NOMO-1 treated with dmso at 0.1 percent for 144 hours (cell line): ENCODE measurements at regions not wholly inside any gene's neighbourhood (a gene's known extent, or its start where the extent isn't known, plus 50 kb on each side); places are given as distances from the start of the nearest gene placed in this dataset.
"Not testable (repeated sequence)": the region's sequence is repeated elsewhere in the genome, so short reads cannot be mapped to it uniquely, and the experiment has no call there.

Experiments used
- DNase-seq: peaks from one replicate; lab custom pipeline; 2025; ENCODE audit not compliant: unreplicated experiment; lab: John Stamatoyannopoulos, UW

- no peak for DNase-seq
These were observed 318.6 kb downstream of the NAF1 start for GRCh38 chr4:162847945-162848549.

DNA sequence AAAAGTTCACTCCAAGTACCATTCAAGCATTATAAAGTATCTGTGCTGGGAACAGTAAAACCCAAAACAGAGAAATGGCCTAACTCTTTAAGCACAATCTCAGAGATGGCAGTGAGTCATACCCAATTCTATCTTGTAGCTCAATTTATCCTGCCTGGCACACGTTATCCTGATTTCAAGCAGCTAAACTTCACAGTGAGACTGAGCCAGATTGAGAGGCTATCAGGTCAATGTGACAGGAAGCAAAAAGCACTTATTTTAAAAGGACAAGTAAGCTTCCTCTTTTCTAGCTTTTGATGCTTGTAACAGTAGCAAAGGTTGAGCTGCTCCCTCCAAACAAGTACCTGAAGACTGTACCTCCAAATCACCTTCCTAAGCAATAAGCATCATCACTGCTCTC, 324.9 kb downstream of the NAF1 start:
- DNase-seq = peak; percentile 35

DNA sequence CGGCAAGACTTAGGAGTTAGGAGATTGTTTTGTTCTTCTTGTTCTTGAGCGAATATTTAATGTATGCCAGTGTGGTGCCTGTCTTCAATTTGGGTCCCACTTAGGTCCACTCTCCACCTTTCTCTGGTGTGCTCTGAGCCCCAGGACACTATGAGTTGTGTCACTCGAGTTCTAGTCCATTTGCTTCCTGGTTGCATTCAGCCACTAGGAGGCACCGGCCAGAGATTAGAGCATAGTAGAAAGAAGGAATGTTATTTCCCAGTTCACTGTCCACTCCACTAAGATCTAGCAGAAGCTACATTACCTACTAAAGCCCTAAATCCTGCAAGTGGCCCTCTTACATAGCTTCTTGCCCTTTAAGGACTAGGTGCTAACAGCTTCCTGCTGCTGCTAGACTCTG, 326.9 kb downstream of the NAF1 start:
- DNase-seq = no peak

GRCh38 chr4:162838671-162839070, 328.0 kb downstream of the NAF1 start:
- no peak for DNase-seq

DNA sequence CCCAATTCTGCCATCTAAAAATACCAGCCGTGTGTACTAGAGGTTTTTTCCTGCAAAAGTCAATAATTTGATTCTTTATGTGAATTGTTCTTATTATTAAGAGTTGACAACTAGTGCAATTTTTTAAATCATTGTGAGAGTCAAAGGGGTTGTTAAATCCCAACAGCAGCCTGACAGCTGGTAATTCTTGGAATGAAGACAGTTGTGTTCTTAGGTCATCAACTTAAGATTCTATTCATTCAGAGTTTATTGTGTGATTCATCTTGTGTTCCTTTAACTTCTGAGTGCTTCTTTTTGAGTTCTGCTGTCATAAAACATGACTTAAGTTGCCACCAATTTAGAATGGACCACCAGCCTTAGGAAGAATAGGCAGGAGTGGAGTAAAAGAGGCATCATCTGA, 329.0 kb downstream of the NAF1 start:
- DNase-seq = no peak

- no peak for DNase-seq
These were observed 329.4 kb downstream of the NAF1 start for GRCh38 chr4:162837241-162837640.

GRCh38 chr4:162836773-162837172, 329.9 kb downstream of the NAF1 start:
- DNase-seq = no peak

DNA sequence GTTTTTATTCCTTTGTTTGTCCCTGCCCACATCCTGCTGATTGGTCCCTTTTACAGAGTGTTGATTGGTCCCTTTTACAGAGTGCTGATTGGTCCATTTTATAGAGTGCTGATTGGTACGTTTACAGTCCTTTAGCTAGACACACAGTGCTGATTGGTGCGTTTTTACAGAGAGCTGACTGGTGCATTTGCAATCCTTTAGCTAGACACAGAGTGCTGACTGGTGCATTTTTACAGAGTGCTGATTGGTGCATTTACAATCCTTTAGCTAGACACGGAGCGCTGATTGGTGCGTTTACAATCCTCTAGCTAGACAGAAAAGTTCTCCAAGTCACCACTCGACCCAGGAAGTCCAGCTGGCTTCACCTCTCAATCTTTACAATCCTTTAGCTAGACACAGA, 330.4 kb downstream of the NAF1 start:
- DNase-seq = not testable (repeated sequence)

- no peak for DNase-seq
These were observed 335.8 kb downstream of the NAF1 start for GRCh38 chr4:162830899-162831298.

DNA sequence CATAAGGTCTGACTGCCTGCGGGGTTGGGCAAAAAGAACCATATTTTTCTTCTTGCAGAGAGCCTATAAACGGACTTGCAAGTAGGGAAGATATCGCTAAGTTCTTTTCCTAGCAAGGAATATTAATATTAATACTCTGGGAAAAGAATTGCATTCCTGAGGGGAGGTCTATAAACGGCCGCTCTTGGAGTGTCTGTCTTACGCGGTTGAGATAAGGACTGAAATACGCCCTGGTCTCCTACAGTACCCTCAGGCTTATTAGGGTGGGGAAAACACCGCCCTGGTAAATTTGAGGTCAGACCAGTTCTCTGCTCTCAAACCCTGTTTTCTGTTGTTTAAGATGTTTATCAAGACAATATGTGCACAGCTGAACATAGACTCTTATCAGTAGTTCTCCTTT, 349.3 kb downstream of the NAF1 start:
- DNase-seq = not testable (repeated sequence)

DNA sequence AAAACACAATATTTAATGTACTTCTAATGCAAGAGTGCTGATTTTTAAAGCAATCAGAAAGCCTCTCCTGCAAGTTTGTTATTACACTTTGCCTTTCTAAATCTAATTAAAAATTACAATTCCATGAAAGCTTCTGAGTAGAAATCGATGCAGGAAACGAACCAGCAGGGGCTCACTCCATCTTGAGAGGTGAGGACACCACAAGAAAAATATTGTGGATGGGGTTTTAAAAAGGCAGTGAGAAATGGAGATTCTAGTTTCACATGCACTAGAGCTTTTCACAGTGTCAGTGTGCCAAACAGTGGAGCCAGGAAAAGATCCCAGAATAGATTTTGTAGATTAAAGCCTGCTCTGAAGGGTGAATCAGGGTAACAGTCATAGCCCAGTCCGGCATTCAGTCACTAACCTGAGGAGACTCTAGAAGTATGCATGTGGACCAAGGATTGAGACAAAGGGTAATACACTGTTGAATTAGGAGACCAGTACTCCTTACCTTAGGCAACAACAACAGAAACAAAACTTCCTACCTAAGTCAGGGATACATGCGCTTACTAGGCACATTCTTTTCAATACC, 362.3 kb downstream of the NAF1 start:
- no peak for DNase-seq

DNA sequence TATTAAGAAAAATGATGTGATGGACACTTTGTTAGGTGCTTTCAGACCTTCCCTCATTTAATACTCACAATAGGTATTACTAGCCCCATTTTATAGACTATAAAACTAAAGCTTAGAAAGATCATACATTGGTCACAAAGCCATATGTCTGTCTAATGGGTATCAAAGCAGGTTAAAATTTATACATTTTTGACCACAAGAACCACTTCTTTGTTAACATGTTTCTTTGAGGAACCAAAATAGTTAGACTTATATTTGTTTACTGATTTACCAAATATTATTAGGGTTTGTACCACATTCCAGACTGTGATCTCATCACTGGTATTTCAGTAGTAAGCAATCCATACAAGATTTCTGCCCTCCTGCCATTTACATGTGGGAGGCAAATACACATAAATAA, 363.3 kb downstream of the NAF1 start:
- DNase-seq = no peak

DNA sequence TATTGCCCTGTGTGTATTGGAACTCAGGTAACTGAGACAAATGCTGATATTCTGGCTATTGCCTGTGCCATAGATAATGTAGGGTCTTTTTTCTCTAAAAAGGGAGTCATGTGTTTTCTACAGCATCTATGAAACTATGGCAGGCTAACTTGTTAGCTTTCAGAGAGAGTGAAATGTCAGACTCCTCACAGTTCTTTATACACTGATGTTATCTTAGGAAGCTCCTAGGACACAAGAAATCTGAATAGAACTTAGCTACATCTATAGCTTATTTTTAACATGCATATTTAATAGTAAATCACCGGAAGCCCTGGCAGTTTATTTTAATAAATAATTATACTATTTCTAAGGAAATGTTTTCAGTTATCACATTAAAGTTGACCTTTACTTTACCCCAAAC, 369.6 kb downstream of the NAF1 start:
- no peak for DNase-seq

DNA sequence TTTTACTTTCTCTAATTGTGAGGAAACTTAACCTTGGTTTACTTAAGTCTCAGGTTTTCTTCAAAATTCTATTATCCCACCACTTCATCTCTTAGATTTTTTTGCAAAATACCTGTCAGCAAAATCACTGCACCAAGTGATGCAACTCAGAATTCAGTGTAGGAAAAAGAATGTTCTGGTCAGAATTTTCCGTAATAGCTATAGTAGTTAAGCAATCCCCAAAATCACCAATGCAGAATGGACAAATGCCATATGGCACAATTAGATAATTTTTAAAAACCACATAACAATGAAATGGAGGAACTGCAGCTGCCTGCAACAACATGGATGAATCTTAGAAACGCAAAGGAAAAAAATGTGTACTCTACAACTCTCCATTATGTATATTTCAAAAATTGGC, 373.1 kb downstream of the NAF1 start:
- DNase-seq = no peak

- no peak for DNase-seq
These were observed 373.7 kb downstream of the NAF1 start for GRCh38 chr4:162793004-162793403.

- no peak for DNase-seq
These were observed 375.5 kb downstream of the NAF1 start for GRCh38 chr4:162791226-162791625.

- no peak for DNase-seq
These were observed 379.6 kb downstream of the NAF1 start for GRCh38 chr4:162787120-162787519.

DNA sequence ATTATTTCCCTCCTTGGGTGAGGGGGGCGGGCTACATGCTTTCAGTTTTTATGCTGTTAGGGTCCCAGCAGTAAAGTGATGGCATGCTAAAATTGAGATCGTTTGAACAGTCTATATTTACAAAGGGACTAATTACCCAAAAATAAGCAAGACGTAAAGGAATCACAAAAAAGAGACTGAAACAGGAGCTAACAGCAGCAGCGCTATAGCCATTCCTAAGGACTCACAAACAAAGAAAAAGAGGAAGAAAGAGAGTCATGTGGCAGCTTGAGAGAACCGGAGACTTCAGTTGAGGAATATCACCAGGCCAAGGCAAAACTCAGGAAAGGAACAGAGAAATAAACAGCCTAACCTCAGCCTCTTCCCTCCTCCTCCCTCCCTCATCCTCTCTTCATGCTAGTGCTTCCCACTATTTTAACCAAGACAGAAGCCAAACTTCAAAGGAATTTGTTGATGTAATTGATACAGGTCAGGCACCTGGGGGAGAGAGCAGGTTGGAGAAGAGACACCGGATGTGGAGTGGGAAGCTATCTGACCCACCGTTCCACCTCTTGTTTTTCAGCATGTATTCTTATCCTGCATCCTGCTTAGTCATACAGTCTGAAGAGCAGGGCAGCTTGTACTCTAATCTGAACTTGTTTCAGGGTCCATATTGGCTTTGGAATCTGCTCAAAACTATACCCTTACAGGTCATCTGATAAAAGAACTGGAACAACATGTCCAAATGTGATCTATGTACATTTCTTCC, 383.7 kb downstream of the NAF1 start:
- DNase-seq = no peak

DNA sequence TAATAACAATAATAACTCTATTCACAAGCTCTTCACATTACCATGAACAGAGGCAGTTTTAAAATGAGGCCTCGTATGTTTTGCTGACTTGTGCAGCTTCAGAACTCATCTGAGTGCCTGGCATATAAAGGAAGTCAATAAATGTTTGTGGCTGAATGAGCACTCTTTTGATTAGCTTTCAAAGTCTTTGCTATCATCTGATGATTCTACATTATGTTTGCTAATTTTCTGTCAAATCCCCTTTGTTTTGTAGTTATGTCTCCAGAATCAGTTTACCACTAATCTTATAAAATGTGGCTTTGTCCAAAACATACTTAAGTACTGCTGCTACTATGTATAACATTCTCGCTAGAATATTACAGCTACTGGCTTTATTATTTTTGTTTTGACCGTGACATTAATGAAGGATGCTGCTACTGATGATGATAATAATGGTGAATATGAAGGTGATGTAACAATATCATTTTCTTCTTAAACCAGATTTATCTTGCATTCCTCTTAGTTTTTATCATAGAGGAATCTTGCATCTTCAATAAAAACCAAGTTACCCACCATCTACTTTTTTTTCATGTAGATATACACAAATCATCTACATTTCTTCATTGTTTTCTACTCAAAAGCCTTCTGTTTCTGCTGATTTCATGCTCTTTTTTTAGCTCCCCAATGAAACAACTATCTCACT, 384.5 kb downstream of the NAF1 start:
- DNase-seq = no peak

DNA sequence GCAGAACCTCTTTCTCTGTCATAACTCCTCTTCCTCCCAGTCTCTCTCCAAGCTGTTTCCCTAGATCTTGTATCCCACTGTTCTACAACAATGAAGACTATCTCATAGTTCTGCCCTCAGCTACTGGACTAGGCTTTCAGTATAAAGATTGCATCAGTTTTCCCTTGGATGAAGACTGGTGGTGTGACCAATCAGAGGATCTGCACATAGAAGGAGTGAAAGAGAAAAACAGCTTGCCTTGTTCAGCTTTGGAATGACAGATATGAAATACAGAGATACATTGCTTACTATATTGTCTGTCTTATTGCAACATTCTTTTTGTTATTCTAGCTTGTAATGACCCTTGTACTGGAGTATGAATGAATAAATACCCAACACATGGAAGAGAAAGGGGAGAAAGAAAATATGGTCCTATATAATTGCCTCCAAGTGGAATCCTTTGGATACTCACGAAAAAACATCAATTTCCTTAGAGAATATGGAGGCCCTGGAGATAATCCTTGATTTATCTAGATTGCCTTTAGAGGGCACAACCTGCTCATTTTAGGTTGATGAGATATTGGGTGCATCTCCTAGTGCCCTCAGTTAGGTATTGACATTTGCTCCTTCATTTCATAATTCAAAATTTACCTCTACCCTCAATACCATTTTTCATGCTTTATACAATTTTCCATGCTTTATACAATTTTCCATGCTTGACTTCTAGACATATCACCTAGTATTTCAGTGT, 395.8 kb downstream of the NAF1 start:
- DNase-seq = no peak

GRCh38 chr4:162767083-162767482, 399.6 kb downstream of the NAF1 start:
- no peak for DNase-seq
